GM21786 (cell line): ENCODE measurements at regions not wholly inside any gene's neighbourhood (a gene's known extent, or its start where the extent isn't known, plus 50 kb on each side); places are given as distances from the start of the nearest gene placed in this dataset.

Experiments
- ATAC-seq: cut with Tn5 transposase; IDR thresholded peaks from one replicate; pipeline ENCODE4 v1.9.1; 2021; ENCODE audit not compliant: unreplicated experiment

DNA sequence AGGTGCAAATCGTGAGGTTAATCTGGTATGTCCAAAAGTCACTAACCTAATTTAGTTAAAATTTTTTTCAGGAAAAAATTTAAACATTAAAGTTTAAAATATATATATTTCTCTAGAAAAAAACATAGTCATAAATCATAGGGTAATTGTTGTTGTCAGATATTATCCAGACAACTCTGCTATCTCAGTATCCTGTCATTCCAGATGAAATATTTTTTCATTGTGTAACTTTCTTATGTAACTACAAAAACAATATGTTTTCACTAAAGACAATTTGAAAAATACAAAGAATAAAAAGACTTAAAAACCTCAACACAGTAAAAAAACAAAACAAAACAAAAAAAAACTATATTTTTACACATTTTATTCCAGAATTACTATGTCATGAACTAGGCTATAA lies 57.6 kb downstream of the TENT5A start:
- ATAC-seq, result no peak

DNA sequence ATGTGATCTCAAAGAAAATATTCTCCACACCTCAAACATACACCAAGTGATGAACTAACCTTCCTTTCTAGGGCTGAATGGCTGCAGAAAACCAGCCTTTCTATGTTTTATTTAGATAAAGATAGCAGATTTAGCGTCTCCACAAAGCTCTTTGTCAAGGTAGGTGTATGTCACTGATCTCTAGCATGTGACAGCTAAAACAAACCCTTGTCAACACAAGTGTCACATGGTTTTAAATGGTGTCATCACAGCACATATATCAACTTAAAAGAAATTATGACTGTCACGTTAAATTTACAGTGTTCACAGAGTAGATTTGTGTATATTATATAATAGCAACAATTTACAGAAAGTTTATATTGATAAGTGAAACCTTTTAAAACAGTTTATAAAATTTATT lies 58.3 kb downstream of the TENT5A start:
- no peak for ATAC-seq

DNA sequence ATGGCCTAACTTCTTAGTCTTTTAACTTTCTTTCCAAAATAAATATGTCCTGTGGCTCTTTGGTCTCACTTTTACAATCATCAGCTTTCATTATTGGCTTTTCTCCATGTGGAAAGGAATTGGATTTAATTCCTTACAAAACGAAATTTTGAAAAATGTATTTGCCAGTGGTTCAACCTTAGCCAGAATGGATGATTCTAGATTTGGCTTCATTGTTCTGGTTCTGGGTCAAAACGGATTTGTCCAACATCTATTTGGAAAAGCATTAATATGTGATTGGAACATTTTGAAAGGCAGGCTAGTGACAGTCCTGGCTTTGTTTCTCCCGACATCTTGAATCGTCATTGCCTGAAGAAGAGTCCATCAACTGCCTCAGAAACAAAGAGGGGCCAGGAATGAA lies 59.2 kb downstream of the TENT5A start:
- no peak for ATAC-seq

DNA sequence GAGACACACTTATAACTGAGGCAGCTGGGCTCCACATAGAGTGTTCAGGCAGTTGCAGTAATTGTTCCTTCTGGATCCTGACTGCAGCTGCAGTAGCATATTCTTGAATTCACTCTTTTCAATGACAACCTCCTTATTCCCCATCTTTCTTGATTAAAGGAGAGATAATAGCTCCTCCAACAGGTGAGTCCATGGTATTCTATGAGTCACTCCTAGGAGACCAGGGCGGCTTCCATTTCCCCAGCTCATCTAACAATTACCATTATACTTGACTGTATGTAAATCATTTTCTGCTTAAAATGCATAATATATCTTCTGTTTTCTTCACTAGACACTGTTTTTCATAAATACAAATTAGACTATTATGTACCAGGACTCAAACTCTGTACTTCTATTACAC lies 62.4 kb downstream of the TENT5A start:
- no peak for ATAC-seq

DNA sequence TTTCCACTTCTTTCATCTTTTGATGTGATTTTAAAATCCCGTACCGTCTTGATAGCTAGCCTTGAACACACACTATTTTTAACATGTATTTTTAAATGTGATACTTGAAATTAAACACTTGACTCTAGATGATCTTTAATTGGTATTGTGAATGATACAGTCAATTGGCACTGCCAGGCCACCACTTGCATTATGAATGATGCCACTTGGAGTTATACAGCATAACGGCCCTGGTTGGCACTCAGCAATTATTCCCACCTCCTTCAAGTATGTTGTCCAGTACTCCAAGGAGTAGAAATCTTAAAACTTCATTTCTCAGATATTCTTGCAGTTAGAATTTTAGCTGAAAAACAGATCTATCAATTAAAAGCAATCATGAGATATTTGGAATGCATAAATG lies 62.9 kb downstream of the TENT5A start:
- ATAC-seq, result no peak

DNA sequence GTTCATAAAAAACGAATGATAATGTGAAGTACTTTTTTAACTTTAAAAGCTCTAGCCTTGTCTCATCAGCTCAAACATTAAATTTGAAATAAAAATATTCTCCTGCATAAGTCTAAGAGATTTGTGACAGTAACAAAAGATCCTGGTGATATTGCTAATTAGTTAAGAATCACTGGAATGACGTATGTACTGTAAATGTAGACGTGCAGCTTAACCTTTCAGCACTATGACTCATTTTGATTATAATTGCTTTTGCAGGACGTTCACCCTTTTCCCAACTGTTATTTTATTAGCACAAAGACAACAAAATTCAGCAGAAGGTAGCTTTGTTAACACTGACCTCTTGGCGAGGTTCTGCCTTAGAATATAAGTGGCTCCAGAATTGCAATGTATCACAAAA lies 68.6 kb downstream of the TENT5A start:
- no peak for ATAC-seq

DNA sequence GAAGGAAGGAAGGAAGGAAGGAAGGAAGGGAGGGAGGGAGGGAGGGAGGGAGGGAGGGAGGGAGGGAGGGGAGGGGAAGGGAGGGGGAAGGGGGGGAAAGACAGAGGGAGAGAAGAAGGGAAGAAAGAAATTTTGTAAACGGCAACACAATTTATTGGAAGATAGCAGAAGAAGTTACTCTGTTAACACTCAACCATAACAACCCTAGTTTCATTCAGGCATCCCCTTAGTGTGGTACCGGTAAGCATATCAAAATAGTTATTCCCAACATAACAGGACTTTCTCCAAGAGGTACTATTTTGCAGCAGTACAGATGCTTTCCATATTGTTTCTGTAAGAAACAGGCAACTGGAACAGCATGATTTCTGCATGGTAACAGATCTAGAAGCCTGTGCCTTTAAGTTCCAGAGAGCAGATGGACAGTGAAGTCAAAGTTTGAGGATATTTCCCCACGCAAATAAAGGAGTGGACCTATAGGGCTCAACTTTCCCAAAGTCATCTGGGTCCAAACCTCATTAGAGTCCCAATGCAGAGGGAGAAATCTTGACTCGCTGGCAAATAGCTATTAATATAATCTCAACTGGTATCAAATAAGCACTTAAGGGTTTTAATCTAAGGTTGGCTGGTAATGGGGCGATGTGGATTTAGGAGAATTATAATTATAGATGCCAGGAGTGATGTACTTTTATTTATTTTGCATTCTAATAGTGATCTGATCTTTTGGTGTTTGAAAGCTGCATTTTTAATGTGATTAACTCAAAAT lies 69.4 kb downstream of the TENT5A start:
- ATAC-seq, result no peak

DNA sequence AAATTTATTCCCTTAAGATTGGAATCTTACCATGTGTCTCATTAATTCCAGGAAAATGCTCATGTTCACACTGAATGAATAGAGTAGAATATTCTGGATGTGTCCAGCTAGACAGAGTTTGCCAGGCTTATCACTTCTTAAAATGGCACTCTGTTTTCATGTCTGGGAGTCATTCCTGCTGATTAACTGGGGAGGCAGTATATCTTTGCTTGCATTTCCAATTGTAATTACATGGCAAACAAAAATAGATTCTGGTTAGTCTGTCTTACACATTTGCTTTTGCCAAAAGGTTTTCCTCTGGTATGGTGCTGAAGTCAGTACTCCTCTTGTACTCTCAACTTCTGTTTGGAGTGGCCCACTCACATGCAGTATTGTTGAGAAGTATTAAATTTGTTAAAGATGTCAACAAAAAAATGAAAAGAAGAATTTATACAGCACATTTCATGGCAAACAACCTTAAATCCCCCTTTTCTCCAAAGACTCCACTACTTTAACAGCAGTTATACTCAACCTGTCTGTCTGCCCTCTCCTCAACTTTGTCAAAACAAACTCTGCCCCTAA lies 70.2 kb downstream of the TENT5A start:
- no peak for ATAC-seq

DNA sequence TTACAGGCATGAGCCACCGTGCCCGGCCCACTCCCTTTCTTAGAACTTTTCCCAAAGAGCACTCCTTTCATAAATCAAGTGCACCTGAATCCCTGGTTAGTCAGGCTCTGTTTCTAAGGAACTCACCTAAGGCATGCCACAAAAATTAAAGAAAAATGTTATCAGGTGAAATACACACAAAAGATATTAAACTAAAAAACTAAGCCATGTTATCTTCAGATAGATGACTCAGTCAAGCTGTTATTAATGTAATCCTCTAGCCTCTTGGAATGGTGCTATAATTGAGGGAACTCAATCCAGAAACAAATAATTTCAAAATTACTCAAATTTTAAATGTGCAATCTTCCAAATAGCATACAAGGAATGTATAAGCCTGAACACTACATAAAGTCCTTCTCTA lies 83.0 kb downstream of the TENT5A start:
- ATAC-seq, result no peak

DNA sequence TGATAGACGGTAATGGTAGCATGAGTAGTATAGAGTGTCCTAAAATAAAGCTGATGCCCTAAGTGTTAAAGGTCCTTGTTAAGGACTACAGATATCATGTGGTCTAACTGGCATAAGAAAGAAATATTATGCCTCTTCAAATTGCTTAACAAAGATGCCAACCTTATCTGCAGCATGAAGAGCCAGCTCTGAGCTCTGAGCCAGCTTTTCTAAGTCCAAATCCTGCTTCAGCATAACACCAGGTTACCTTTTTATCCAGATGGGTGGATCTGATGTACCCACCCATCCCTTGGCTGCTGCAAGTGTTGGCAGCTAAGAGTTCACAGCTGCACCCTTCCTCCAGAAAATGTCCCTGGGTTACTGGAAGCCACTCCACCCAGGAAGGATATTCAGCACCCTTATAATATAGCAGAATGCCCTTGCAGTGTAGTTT lies 83.8 kb downstream of the TENT5A start:
- ATAC-seq, result no peak

DNA sequence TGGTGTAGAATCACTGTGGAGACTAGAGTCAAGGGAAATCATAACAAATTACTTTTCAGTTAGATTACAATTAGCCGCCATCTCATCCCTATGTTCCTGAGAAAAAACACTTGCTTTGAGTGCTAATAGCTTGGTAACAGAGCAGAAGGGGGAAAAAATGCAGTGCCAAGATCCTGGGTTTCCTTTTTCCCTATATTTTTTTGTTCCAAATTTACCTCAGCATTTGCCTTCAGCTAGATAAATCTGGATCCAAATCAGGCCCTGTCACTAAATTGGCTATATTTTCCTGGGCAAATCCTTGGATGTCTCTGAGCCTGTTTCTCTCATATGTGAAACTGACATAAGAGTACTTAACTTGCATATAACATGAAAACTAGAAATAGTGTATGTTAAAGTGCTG lies 86.0 kb downstream of the TENT5A start:
- no peak for ATAC-seq

DNA sequence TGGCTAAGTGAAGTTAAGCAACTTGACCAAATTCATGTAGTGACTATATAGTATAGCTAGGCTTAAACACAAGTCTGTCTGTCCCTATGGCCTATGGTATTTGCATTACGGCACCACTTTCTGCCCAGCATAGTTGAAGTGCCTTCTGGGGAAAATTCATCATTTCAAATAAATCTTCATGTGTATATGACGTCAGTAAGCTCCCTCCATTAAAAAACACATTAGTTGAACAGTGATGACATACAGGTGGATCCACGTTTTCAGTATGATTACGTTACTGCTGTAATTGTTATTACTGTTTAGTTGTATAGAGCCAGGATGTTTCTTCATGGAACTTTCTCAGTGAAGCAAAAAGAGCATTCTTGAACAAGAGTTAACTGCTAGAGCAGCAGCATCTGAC lies 96.2 kb downstream of the TENT5A start:
- no peak for ATAC-seq

DNA sequence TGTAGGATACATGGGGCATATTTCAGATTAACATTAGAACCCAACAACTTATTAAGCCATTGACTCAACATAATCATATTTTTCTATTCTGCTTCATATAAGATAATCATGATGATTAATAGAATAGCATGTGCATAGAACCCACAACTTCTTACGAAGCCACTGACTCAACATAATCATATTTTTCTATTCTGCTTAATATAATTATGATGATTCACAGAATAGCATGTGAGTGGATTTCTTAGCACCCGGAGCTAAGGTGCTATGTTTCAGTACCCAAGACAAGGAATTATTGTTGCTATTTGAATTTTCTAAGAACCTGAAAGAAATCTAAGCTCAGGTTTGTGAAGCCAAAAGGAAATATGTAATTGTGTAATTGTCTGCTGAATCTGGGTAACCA lies 96.8 kb downstream of the TENT5A start:
- no peak for ATAC-seq

DNA sequence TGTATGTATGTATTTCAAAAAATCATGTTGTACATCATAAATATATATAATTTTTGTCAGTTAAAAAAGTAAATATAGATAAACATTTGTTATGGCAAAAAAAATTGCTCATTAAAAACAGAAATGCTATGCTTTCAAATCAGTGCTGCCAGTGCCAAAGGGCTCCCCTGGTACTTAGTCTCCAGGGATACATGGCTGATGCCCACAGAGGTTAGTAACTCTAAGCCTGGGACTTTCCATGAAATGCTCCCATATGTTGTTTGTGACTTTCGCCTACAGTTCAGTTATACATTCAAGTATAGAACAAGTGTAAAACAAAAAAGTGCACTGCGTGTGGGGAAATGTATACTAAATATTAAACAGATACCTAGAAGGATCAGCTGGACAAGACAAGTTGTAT lies 104.0 kb downstream of the TENT5A start:
- no peak for ATAC-seq

DNA sequence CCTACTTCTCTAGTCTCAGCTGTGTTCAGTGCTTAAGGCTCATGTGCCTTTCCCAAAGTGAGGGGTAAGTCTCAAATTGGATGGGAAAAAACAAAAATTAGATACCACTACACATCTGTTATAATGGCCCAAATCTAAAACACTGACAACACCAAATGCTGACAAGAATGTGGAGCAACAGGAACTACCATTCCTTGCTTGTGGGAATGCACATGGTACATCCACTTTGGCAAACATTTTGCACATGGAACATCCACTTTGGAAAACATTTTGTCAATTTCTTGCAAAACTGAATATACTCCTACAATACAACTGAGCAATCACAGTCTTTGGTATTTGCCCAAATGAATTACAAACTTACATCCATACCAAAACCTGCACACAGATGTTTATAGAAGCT lies 109.3 kb downstream of the TENT5A start:
- ATAC-seq, result no peak

DNA sequence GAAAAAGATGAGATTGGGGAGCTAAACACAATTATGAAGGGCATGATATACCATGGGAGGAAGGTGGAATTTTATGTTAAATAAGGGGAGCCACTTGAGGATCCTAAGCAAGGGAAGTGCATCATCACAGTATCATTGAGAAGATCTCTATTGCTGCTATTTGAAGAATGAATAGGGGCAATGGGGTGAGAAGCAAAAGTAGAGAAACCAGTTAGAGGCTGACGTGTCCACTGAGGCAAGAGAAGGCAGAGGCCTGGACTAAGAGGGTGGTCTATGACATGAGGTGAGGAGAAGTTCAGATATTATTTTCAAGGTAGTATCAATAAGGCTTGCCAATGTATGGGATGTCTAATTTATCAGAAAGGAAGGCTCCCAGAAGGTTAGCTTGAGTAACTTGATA lies 111.6 kb downstream of the TENT5A start:
- ATAC-seq, result no peak

DNA sequence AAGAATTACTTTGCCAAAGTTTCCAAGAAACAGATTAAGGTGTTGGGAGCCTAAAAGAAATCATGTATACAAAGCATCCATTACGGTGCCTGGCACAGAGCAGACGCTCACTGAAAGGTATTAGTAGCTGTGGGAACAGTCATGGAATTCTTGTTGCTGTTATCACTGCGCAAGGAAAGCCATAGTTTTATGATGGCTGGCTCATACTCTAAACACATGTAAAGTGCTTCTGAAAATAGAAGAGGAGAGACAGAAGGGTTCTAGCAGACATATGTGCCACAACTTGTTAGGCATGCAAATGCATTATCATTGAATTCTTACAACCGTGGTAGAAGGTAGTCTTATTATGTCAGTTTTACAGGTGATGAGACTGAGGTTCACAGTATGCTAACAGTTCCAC lies 112.4 kb downstream of the TENT5A start:
- no peak for ATAC-seq

DNA sequence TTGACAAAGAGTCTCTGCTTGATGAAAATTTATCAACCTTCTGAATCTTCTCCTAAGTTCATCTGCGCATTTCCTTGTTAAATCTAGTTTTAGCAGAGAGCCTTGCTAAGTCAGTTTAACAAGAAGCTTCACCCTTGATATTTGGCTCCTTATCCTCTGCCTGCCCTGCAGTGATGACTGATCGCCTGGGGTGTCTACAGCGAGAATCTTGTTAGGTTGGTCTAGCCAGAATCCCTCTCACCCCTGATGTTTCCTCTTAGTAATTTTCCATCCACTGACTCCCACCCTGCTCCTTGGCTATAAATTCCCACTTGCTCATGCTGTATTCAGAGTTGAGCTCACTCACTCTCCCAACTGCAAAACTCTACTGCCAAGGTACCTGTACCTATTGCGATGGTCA lies 114.1 kb downstream of the TENT5A start:
- no peak for ATAC-seq

DNA sequence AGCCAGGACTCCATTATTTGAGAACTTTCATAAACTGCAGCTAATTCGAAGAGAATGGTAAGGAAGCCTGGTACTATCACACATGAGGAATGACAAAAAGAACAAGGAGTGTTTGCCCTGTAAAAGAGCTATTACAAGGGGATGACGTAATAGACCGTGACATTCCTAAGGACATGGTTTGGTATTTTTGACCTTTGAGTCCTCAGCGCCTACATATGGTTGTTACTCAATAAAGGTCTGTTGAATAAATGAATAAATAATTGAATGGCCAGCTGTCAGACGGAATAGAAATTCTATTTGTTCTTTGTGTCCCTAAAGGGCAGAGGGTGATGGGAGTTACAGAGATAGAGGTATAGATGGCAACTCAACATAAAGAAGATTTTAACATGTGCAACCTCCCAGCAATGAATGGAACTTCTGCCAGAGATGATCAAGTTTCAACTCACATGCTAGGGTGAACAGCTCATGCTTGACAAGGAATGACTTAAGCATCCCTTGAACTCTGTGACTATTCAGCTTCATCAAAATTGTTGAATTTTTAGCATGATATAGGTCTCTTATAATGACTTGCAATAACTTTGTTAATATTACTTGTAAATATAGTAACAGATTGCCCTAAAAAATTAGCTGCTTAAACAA lies 115.4 kb downstream of the TENT5A start:
- ATAC-seq, result no peak

DNA sequence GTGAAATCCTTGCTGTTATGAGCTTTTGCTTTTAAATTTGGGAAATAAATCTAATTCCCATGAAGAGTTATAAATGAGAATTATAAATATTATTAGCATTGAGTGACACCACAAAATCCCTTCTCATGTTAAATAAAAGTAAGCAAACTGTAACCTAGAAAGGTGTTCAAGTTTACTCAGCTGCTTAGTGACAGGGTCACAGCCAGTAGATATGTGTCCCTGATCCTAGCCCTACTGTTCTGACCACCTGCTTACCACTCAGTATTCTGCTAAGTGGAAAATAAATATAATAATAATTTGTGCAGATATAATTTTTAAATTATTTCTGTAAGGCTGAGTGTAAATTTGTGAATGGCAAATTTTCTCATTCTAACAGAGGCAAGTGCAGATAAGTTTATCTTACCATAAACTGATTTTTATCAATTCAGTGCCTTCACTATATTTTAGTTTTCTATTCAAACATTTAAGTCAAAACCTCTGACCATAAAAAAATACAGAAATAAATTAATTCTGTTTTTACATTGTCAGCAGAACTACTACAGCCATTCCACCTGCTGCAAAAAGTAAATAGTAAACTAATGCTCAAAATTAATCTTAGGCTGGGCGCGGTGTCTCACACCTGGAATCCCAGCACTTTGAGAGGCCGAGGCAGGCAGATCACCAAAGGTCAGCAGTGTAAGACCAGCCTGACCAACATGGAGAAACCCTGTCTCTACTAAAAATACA lies 118.2 kb downstream of the TENT5A start:
- no peak for ATAC-seq

DNA sequence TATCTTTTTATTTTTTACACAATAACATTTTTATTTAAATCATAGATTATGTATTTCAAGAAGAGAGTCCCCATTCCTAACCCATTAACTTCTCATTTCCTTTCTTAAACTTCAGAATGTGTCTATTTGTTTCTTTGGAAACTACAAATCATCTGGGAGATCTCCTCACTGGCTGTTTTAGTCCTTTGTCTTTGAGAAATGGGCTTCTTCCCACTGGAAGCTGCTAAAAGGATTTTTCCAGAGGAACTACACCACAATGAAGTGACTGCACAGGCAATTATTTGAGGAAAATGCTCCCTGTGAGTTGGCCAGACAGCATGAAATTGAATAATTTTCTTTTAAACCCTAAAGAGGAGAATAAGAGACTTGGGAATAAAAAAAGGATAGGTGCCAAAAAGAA lies 119.1 kb downstream of the TENT5A start:
- ATAC-seq, result no peak

DNA sequence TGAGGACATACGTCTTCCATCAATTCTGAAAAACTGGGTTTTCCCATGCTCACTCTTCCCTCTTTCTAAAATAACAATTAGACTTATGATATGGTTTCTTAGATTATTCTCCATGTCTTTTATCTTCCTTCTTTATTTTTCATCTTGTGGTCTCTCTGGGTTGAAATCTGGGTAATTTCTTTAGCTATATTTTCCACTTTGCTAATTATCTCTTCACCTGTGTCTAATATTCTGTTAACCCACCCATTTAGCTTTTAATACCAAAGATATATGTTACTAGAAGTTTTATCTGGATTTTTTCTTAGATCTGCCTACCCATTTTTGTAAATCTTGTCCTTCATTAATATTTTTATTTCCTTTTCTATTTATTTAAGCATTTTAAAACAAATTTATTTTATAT lies 121.8 kb downstream of the TENT5A start:
- no peak for ATAC-seq
